ENCODE measurements at regions not wholly inside any gene's neighbourhood (a gene's known extent, or its start where the extent isn't known, plus 50 kb on each side); places are given as distances from the start of the nearest gene placed in this dataset.

GRCh38 chr12:118781692-118782091 lies 199.6 kb upstream of the SRRM4 start:
- Histone ChIP-seq H3K9me2 (replicated peaks; ENCODE audit: insufficient read depth, low read length) (no peaks in the 10 kb centered on the region), H3K4me2 (ENCODE audit: low read depth, low read length) (no peak overlapping the region), H2AFZ (ENCODE audit: low read length) (no peak overlapping the region), H4K20me1 (ENCODE audit: insufficient read depth, low read length) (no peaks in the 10 kb centered on the region), H3F3A (ENCODE audit: insufficient read depth, low read length) (no peaks in the 10 kb centered on the region), H3K36me3 (replicated peaks; ENCODE audit: insufficient read depth, low read length) (no peaks in the 10 kb centered on the region), H3K27me3 (replicated peaks; ENCODE audit: insufficient read depth, low read length) (no peaks in the 10 kb centered on the region), H3K9ac (ENCODE audit: low read length) (no peak overlapping the region), H3K4me1 (ENCODE audit: low read length) (no peaks in the 10 kb centered on the region), H3K9me3 (replicated peaks; ENCODE audit: insufficient read depth, low read length) (no peaks in the 10 kb centered on the region), H3K79me2 (ENCODE audit: low read length) (no peaks in the 10 kb centered on the region), H3K4me3 (ENCODE audit: low read length) (no peak overlapping the region), H3K27ac (ENCODE audit: low read length) (no peak overlapping the region)
- DNase-seq, result no peak
- TF ChIP-seq EZH2 (optimal IDR thresholded peaks at IDR 0.05; ENCODE audit: low read depth, low read length), result no peak
- no peak for TF ChIP-seq EZH2phosphoT487 (IDR thresholded peaks at IDR 0.05; ENCODE audit: low read length)
- TF ChIP-seq CTCF (IDR thresholded peaks at IDR 0.05; ENCODE audit: low read length), result no peak

DNA sequence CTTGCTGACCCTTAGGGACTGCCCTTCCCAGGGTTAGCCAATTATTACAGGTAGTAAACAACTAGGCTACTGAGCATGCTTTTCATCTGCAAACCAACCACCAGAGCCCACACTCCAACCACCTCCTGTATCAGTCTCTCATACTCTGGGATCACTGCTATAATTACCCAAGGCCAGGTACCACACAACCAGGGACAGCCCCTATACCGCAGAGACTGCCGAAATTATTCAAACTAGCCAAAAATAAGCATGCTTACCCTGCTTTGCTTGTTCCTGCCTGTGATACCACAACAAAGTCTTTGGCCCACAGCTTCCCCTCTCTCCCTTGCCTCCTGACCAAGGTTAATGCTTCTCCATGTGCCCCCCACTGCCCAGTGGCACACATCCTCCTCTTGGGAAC lies 197.6 kb upstream of the SRRM4 start:
- no peaks in the 10 kb centered on the region for H3K4me1 ChIP-seq (ENCODE audit: low read length)

GRCh38 chr12:118790578-118790977 lies 190.8 kb upstream of the SRRM4 start:
- H3K27ac ChIP-seq (ENCODE audit: low read length), result no peak overlapping the region
- no peaks in the 10 kb centered on the region for H3K36me3 ChIP-seq (replicated peaks; ENCODE audit: insufficient read depth, low read length)
- TF ChIP-seq EZH2phosphoT487 (IDR thresholded peaks at IDR 0.05; ENCODE audit: low read length), result no peak
- no peak for TF ChIP-seq EZH2 (optimal IDR thresholded peaks at IDR 0.05; ENCODE audit: low read depth, low read length)
- no peak for TF ChIP-seq CTCF (IDR thresholded peaks at IDR 0.05; ENCODE audit: low read length)
- no peaks in the 10 kb centered on the region for H3F3A ChIP-seq (ENCODE audit: insufficient read depth, low read length)
- no peaks in the 10 kb centered on the region for H3K4me1 ChIP-seq (ENCODE audit: low read length)
- H3K9me2 ChIP-seq (replicated peaks; ENCODE audit: insufficient read depth, low read length), result no peaks in the 10 kb centered on the region
- H3K79me2 ChIP-seq (ENCODE audit: low read length), result no peaks in the 10 kb centered on the region
- H3K9me3 ChIP-seq (replicated peaks; ENCODE audit: insufficient read depth, low read length), result no peaks in the 10 kb centered on the region
- H3K9ac ChIP-seq (ENCODE audit: low read length), result no peak overlapping the region
- H3K27me3 ChIP-seq (replicated peaks; ENCODE audit: insufficient read depth, low read length), result no peaks in the 10 kb centered on the region
- H3K4me3 ChIP-seq (ENCODE audit: low read length), result no peak overlapping the region
- no peak for DNase-seq
- H3K4me2 ChIP-seq (ENCODE audit: low read depth, low read length), result no peak overlapping the region
- no peaks in the 10 kb centered on the region for H4K20me1 ChIP-seq (ENCODE audit: insufficient read depth, low read length)
- H2AFZ ChIP-seq (ENCODE audit: low read length), result no peak overlapping the region

More for the DNA sequence above, 197.6 kb upstream of the SRRM4 start:
- Histone ChIP-seq H3F3A (ENCODE audit: insufficient read depth, low read length) (no peaks in the 10 kb centered on the region), H3K4me2 (ENCODE audit: low read depth, low read length) (no peak overlapping the region), H2AFZ (ENCODE audit: low read length) (no peak overlapping the region), H4K20me1 (ENCODE audit: insufficient read depth, low read length) (no peaks in the 10 kb centered on the region), H3K9me2 (replicated peaks; ENCODE audit: insufficient read depth, low read length) (no peaks in the 10 kb centered on the region), H3K4me3 (ENCODE audit: low read length) (no peak overlapping the region), H3K9ac (ENCODE audit: low read length) (no peak overlapping the region), H3K79me2 (ENCODE audit: low read length) (no peaks in the 10 kb centered on the region), H3K27ac (ENCODE audit: low read length) (no peak overlapping the region), H3K36me3 (replicated peaks; ENCODE audit: insufficient read depth, low read length) (no peaks in the 10 kb centered on the region), H3K27me3 (replicated peaks; ENCODE audit: insufficient read depth, low read length) (no peaks in the 10 kb centered on the region), H3K9me3 (replicated peaks; ENCODE audit: insufficient read depth, low read length) (no peaks in the 10 kb centered on the region)
- no peak for DNase-seq
- no peak for TF ChIP-seq CTCF (IDR thresholded peaks at IDR 0.05; ENCODE audit: low read length)
- TF ChIP-seq EZH2 (optimal IDR thresholded peaks at IDR 0.05; ENCODE audit: low read depth, low read length), result no peak
- TF ChIP-seq EZH2phosphoT487 (IDR thresholded peaks at IDR 0.05; ENCODE audit: low read length), result no peak
